Uterus (tissue), 3 donors: ENCODE measurements at regions not wholly inside any gene's neighbourhood (a gene's known extent, or its start where the extent isn't known, plus 50 kb on each side); places are given as distances from the start of the nearest gene placed in this dataset.
A peak's percentile ranks its signal among the peaks of the same experiment; 100 is the strongest.

Experiments used
- DNase-seq, 2 donors: peaks; one replicate each; pipeline ENCODE4 v3.0.0-alpha.2; 2019 to 2020
- H3K27ac ChIP-seq, 2 donors: fragments of 200-600 bp; sonication (generic); 1 replicate in 1 of 2; 2 replicates in 1 of 2; pipeline ENCODE4 v1.5.1; 2016 to 2018
- H3K27me3 ChIP-seq, 2 donors: fragments of 200-600 bp; sonication (generic); one replicate each; pipeline ENCODE4 v1.5.1; 2018 to 2019; ENCODE audit warnings: control low read depth in 1 of 2
- H3K36me3 ChIP-seq, 2 donors: fragments of 200-600 bp; sonication (generic); one replicate each; pipeline ENCODE4 v1.5.1; 2019; ENCODE audit warnings: control low read depth in 1 of 2
- H3K4me1 ChIP-seq, 2 donors: fragments of 200-600 bp; sonication (generic); one replicate each; pipeline ENCODE4 v1.5.1; 2018 to 2019; ENCODE audit warnings: control low read depth in 1 of 2
- H3K4me3 ChIP-seq, 2 donors: fragments of 200-600 bp; sonication (generic); 1 replicate in 1 of 2; 2 replicates in 1 of 2; pipeline ENCODE4 v1.5.1; 2018 to 2019; ENCODE audit warnings: mild to moderate bottlenecking in 1 of 2
- H3K9me3 ChIP-seq, 2 donors: fragments of 200-600 bp; sonication (generic); one replicate each; pipeline ENCODE4 v1.5.1; 2019; ENCODE audit warnings: control low read depth in 1 of 2
- POLR2A ChIP-seq, 2 donors: fragments of 450-650 bp; IDR thresholded peaks; one replicate each; pipeline ENCODE4 v1.6.1; 2016; ENCODE audit warnings: antibody characterized with exemption in 2 of 2, mild to moderate bottlenecking in 1 of 2, moderate library complexity in 1 of 2
- intact Hi-C: fragments of 100-400 bp; cut with DNase I; formaldehyde crosslinking; loops from one replicate; pipeline ENCODE4 v1.15.1; 2023; ENCODE audit warnings: low total_unique reads
- TF ChIP-seq, protein P1 (sequence below), 4 experiments: fragments of 200-600 bp in 2 of 4; fragments of 450-650 bp in 2 of 4; sonication (generic) in 2 of 4; IDR thresholded peaks; one replicate each; pipeline ENCODE4 v1.5.1; 2016 to 2019; ENCODE audit warnings: antibody characterized with exemption in 4 of 4, mild to moderate bottlenecking in 2 of 4, moderate library complexity in 1 of 4
- donor health status: DM: yes; HTN: yes; CAD: no.

- H3K36me3 ChIP-seq = no peaks in the 10 kb centered on the region
- intact Hi-C loops = no loop called here
- no peak overlapping the region for H3K27ac ChIP-seq
Observed at GRCh38 chr1:209486861-209487593, 96.5 kb upstream of the CAMK1G start.

DNA sequence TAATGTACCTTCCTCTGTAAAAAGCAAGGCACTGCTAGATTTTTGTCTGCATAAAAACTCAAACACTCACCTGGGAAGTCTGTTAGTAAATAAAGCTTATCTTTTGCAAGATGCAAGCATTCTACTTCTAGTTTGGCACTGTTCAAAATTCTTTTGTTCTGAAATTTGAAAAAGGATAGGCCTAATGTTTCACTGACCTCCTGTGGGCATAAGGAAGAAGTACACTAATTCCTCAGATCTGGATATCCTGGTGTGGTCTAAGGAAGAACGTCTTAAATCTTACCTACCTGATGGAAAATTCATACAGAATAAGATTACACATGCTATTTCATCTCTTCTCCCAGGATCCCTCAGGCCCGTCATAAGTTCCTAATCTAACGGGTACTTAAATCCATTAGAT is 93.5 kb upstream of the CAMK1G start:
- no peak for DNase-seq
- TF ChIP-seq POLR2A (IDR thresholded peaks at IDR 0.05) = no peak
- TF ChIP-seq, protein P1, sequence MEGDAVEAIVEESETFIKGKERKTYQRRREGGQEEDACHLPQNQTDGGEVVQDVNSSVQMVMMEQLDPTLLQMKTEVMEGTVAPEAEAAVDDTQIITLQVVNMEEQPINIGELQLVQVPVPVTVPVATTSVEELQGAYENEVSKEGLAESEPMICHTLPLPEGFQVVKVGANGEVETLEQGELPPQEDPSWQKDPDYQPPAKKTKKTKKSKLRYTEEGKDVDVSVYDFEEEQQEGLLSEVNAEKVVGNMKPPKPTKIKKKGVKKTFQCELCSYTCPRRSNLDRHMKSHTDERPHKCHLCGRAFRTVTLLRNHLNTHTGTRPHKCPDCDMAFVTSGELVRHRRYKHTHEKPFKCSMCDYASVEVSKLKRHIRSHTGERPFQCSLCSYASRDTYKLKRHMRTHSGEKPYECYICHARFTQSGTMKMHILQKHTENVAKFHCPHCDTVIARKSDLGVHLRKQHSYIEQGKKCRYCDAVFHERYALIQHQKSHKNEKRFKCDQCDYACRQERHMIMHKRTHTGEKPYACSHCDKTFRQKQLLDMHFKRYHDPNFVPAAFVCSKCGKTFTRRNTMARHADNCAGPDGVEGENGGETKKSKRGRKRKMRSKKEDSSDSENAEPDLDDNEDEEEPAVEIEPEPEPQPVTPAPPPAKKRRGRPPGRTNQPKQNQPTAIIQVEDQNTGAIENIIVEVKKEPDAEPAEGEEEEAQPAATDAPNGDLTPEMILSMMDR (IDR thresholded peaks at IDR 0.05) = peak in 1 of 4 experiments; percentile 15
- H3K27ac ChIP-seq = no peak overlapping the region
- H3K9me3 ChIP-seq = no peaks in the 10 kb centered on the region
- H3K36me3 ChIP-seq = no peaks in the 10 kb centered on the region
- H3K4me3 ChIP-seq = no peak overlapping the region
- intact Hi-C loops = no loop called here
- H3K4me1 ChIP-seq = no peaks in the 10 kb centered on the region
- H3K27me3 ChIP-seq = no peaks in the 10 kb centered on the region

More at GRCh38 chr1:209486861-209487593, 96.5 kb upstream of the CAMK1G start:
- Histone ChIP-seq H3K4me1 (no peaks in the 10 kb centered on the region), H3K27me3 (no peaks in the 10 kb centered on the region), H3K9me3 (no peaks in the 10 kb centered on the region), H3K4me3 (no peak overlapping the region)
- no peak for TF ChIP-seq POLR2A (IDR thresholded peaks at IDR 0.05)
- TF ChIP-seq, protein P1 (IDR thresholded peaks at IDR 0.05) = no peak
- DNase-seq = no peak

GRCh38 chr1:209491031-209491430 is 92.5 kb upstream of the CAMK1G start:
- intact Hi-C loops = no loop called here
- no peak for TF ChIP-seq POLR2A (IDR thresholded peaks at IDR 0.05)
- TF ChIP-seq, protein P1 (IDR thresholded peaks at IDR 0.05) = no peak
- H3K4me1 ChIP-seq = no peaks in the 10 kb centered on the region
- peaks cover 0 to 3% of the 10 kb centered on the region in 2 donors for H3K9me3 ChIP-seq
- no peaks in the 10 kb centered on the region for H3K36me3 ChIP-seq
- no peak for DNase-seq
- no peak overlapping the region for H3K4me3 ChIP-seq
- no peaks in the 10 kb centered on the region for H3K27me3 ChIP-seq
- no peak overlapping the region for H3K27ac ChIP-seq

DNA sequence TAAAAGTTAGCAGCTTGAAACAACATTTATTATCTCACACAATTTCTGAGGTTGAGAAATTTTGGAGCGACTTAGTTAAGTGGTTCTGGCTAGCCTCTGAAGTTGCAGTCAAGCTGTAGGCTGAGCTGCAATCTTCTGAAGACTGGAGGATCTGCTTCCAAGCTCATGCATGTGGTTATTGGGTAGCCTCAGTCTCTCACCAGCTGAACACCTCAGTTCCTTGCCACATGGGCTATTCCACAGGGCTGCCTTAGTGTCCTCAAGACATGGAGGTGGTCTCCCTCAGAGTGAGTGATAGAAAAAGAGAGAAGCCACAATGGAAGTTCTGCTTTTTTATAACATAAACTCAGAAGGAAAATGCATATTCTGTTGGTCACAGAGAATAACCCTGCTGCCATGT is 92.0 kb upstream of the CAMK1G start:
- no peaks in the 10 kb centered on the region for H3K4me1 ChIP-seq
- no peak overlapping the region for H3K4me3 ChIP-seq
- no peak overlapping the region for H3K27ac ChIP-seq
- intact Hi-C loops = no loop called here
- DNase-seq = no peak
- TF ChIP-seq, protein P1 (IDR thresholded peaks at IDR 0.05) = no peak
- TF ChIP-seq POLR2A (IDR thresholded peaks at IDR 0.05) = no peak
- H3K27me3 ChIP-seq = no peaks in the 10 kb centered on the region
- no peaks in the 10 kb centered on the region for H3K36me3 ChIP-seq
- H3K9me3 ChIP-seq = peaks cover 0 to 7% of the 10 kb centered on the region in 2 donors

- Histone ChIP-seq H3K4me1 (no peaks in the 10 kb centered on the region), H3K4me3 (no peak overlapping the region), H3K27me3 (no peaks in the 10 kb centered on the region), H3K27ac (no peak overlapping the region), H3K36me3 (no peaks in the 10 kb centered on the region), H3K9me3 (peaks cover 0 to 7% of the 10 kb centered on the region in 2 donors)
- intact Hi-C loops = no loop called here
- no peak for DNase-seq
- TF ChIP-seq POLR2A (IDR thresholded peaks at IDR 0.05) = no peak
- TF ChIP-seq, protein P1 (IDR thresholded peaks at IDR 0.05) = no peak
Observed at GRCh38 chr1:209491897-209492296, 91.6 kb upstream of the CAMK1G start.
